Mammary epithelial cell (primary cell): ENCODE measurements at regions not wholly inside any gene's neighbourhood (a gene's known extent, or its start where the extent isn't known, plus 50 kb on each side); places are given as distances from the start of the nearest gene placed in this dataset.

Experiments
- CTCF ChIP-seq, 2 donors: IDR thresholded peaks in 1 of 2; conservative IDR thresholded peaks in 1 of 2; 2 replicates each; pipeline ENCODE4 v1.5.1; 2011 to 2012; ENCODE audit warnings: inconsistent platforms in 2 of 2, low read length in 2 of 2, mild to moderate bottlenecking in 2 of 2, control low read depth in 1 of 2, low read depth in 1 of 2; ENCODE audit not compliant: insufficient read depth in 1 of 2; ENCODE audit errors: extremely low read depth in 1 of 2
- EZH2 ChIP-seq: IDR thresholded peaks from 2 replicates; pipeline ENCODE4 v1.6.1; 2012; ENCODE audit warnings: low read length, inconsistent platforms, borderline replicate concordance

- TF ChIP-seq EZH2 = no peak
- TF ChIP-seq CTCF (conservative IDR thresholded peaks at IDR 0.05 in 1 of 2, IDR thresholded peaks at IDR 0.05 in 1 of 2; ENCODE audit: extremely low read depth in 1 of 2, insufficient read depth in 1 of 2, low read depth in 1 of 2, low read length in 2 of 2) = no peak
Measured at GRCh38 chr5:173709145-173709544, 92.7 kb upstream of the BOD1 start.
